Activated CD8-positive, alpha-beta memory T cell treated with anti-CD3 and anti-CD28 coated beads, Interleukin-2, amount 50 U/mL, for 4 hours (primary cell): ENCODE measurements at regions not wholly inside any gene's neighbourhood (a gene's known extent, or its start where the extent isn't known, plus 50 kb on each side); places are given as distances from the start of the nearest gene placed in this dataset.
"Not testable (repeated sequence)": the region's sequence is repeated elsewhere in the genome, so short reads cannot be mapped to it uniquely, and the experiment has no call there.

Experiments used
- DNase-seq: peaks from one replicate; pipeline ENCODE4 v3.0.0-alpha.2; 2020

- no peak for DNase-seq
Observed at GRCh38 chr5:51172903-51173626, 210.2 kb upstream of the ISL1 start.

GRCh38 chr5:51181208-51181894 lies 201.9 kb upstream of the ISL1 start:
- DNase-seq: no peak

DNA sequence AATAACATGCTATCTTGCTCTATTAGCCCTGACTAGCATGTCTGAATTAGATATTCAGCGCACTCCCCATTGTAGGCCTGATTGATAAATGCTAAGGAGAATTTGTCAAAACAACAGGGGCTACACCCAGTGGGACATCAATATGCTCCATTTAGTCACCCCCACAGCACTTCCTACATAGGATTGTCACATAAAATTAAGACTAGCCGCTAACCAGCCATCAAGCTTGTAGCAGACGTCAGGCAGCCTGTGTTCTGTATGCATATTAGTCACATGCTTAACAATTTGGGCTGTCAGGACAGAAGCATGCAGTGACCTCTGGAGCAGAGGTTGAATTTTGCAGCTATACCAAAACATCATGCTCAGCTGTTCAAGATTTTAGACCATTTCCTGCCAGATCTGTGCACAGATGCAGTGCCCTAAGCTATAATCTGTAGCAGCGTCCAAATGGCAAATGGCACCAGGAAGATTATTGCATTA lies 197.4 kb upstream of the ISL1 start:
- no peak for DNase-seq

- no peak for DNase-seq
Observed at GRCh38 chr5:51188001-51188591, 195.2 kb upstream of the ISL1 start.

GRCh38 chr5:51194671-51195070 lies 188.6 kb upstream of the ISL1 start:
- no peak for DNase-seq

DNA sequence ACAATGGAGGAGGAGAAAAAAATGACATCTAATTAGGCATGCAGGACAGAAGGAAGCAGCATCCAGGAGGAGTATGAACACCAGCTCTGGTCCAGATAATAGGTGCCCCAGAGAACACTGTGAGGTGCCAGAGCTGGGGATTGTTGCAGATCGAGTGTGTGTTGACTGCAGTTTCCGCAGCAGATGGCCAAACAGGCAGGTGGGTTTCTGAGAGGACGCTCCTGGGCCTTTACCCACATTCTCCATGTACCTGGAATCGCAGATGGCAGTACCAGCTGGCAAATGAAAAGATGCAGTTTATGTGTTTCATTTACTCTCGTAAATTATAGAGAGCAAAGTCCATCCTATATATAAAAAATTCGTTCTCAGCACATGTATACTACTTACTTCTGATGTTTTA lies 182.2 kb upstream of the ISL1 start:
- no peak for DNase-seq

GRCh38 chr5:51201708-51202107 lies 181.5 kb upstream of the ISL1 start:
- no peak for DNase-seq

DNA sequence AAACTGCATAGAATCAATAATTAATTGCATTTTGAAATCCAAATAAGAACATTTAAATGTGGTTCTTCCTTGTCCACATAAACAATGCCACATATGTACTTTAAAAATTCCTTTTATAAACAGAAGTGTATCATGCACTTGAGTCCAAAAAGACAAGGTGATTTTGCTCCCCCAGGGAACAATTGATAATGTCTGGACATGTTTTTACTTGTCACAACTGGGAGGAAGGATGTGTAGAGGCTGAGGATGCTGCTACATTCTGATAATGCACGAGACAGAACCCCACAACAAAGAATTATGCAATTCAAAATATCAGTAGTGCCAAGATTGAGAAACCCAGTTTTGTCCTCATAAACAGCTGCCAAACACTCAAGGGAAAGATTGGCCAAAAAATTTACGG lies 181.1 kb upstream of the ISL1 start:
- no peak for DNase-seq

GRCh38 chr5:51203598-51203997 lies 179.7 kb upstream of the ISL1 start:
- DNase-seq: no peak

GRCh38 chr5:51208296-51208695 lies 175.0 kb upstream of the ISL1 start:
- no peak for DNase-seq

GRCh38 chr5:51214746-51215145 lies 168.5 kb upstream of the ISL1 start:
- DNase-seq: no peak

DNA sequence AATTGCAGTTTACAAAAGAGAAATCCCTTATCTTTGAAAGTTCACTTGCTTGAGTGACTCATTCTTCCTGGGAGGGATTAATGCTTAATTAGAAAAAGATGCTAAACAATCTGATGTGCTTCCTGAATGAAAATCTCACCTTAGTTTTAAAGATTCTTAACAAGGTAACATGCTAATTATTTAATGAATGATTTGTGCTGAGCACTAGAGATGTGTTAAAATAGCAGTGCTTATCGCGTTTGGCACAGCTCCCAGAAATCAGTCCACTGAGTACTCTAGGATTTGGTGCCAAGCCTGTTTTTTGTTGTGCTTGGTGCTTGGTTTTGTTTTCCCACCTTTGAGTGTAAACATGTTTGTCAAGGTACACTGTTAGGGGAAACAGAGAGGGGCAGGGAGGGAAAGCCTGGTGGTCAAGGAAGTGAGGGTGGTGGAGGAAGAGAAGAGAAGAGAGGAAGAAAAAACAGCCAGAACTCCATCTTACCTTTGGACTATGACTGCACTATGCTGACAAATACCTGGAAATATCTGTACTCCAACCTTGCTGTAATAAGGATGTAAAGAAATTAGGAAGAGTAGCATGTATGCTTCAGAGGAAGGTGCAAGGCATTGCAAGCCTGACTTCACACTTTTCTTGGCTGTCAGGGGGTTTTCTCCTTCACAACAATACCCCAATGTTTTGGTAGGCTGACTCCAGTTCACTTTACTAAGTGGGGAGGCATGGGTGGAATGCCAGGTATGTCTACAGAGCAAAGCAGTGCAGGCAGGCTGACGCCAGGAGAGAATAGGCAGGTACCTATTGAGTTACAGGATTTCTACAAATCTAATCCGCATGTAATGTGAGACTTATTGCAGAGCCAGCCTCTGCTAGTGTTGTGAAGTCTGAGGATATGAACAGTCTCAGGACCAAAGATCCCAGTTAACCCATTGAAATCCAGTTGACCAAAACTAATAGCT lies 157.2 kb upstream of the ISL1 start:
- no peak for DNase-seq

DNA sequence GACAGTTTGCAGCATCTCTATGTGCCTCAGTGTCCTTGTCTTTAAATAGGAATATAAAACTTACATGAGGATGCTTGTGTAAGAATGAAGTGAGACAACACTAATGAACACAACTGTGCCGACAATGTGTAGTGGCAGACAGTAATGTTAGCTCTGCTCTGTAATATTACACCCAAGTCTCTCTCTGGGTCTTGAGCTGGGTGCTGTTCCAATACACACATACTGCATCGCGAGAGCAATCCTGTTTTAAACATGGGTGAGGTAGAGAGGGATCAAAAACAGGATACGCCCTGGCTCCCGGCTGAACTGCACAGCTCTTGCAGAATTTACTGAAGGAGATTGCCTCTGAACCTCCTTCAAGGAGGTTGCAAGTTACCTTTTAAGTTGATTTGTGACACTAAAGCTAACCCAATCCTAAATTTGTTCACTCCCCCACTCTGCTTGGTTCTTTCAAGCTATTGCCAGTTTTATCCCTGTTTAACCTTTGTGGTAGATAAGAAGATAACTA lies 155.2 kb upstream of the ISL1 start:
- no peak for DNase-seq

DNA sequence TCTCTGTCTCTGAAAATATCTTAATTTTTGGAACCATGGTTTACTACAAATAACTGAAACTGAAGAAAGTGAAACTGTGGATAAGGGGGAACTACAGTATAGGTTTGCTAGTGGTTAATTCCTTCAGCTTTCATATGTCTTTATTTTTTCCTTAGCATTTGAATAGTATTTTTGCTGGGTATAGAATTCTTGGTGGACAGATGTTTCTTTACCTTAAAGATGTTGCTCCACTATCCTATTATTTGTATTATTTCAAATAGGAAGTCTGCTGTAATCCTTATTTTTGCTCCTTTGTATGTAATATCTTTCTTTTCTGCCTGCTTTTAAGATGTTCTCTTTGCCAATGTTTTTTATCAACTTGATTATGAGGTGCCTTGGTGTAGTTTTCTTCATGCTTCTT lies 152.9 kb upstream of the ISL1 start:
- DNase-seq: no peak

- DNase-seq: no peak
Observed at GRCh38 chr5:51242456-51242855, 140.8 kb upstream of the ISL1 start.

DNA sequence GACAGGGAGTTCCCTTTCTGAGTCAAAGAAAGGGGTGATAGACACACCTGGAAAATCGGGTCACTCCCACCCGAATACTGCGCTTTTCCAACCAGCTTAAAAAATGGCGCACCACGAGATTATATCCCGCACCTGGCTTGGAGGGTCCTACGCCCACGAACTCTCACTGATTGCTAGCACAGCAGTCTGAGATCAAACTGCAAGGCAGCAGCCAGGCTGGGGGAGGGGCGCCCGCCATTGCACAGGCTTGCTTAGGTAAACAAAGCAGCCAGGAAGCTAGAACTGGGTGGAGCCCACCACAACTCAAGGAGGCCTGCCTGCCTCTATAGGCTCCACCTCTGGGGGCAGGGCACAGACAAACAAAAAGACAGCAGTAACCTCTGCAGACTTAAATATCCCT lies 132.3 kb upstream of the ISL1 start:
- not testable (repeated sequence) for DNase-seq

DNA sequence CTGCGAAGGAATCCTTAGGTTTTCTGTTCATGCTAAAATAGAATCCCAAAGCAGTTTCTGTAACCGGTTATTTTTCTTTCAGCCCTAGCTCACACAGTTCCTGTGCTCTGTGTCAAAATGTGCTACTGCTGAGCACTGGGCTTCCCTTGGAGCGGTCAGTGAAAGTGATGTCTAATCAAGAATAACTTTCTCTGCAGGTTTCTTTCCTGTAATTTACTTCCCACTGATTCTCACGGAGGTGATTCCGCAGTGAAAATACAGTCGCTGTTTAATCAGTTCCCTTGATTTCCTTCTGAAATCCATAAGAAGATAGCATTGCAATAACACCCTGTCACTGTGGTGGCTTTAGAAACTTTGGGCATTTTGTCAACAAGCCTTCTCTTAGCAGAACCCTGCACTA lies 112.0 kb upstream of the ISL1 start:
- DNase-seq: no peak

DNA sequence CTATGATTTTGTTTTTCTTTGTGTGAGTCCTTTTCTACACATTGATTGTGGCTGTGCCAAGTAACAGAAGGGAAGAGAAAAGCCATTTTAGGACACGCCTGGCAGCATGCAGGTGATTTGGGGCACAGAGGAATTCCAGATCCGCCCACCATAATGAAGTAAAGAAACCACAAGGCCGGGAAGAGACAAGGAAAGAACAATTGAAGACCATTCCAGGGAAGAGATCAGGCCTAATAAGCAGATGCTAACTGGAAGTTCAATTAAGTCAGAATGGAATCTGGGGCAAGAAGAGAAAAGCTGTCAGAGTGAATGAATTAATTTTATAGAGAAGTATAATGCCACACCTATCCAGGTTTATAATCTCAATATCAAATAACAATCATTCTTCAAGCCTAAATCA lies 110.2 kb upstream of the ISL1 start:
- no peak for DNase-seq

GRCh38 chr5:51273871-51274270 lies 109.4 kb upstream of the ISL1 start:
- DNase-seq: no peak

DNA sequence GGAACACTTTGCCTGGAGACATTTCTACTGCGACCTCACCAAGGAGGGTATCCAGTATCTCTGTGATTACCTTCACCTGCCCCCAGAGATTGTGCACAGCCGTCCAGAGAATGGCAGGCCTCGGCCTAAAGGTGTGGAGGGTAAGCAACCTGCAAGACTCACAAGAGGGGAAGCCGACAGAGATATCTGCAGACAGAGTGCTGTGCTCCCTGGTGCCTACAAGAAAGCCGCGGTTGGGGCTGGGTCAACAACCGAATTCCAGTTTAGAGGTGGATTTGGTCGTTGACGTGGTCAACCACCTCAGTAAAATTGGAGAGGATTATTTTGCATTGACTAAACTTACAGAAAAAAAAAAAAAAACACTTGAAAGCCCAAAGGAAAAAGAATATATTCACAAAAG lies 107.8 kb upstream of the ISL1 start:
- DNase-seq: no peak

DNA sequence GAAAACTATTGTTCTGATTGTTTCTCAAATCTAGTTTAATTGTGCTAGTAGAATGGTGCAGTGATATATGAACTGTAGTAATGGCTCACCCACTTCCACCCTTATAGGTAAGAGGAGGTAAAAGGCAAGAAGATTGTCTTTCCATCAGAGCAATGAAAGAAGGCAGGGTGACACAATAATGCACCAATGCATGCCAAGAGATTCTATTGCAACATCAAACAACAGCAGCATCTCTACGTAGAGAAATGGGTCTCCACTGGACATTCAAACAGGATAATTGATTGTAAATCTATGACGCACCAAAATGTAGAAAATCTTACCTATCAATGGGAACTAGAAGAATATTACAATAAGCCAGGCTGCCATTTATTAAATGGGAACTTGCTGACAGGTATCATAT lies 107.0 kb upstream of the ISL1 start:
- no peak for DNase-seq

DNA sequence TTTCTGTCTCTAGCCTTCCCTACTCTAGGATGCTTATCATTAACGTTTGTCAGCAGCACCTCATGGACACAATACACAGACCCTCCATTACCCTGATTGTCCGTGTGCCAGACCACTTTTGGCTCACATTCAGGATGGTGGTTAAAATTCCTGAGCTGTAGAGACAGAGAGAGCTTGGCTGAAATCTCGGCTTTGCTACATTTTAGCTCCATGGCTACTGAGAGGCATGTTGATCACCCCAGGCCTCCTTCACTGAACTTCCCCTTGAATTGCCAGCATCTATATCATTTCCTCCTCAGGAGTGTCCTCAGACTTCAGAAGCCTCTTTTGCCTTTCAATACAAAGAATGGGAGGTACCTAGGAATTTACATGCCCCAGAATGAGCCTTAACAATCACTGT lies 104.7 kb upstream of the ISL1 start:
- DNase-seq: no peak
